A673 (cell line): ENCODE measurements at regions not wholly inside any gene's neighbourhood (a gene's known extent, or its start where the extent isn't known, plus 50 kb on each side); places are given as distances from the start of the nearest gene placed in this dataset.
"Not testable (repeated sequence)": the region's sequence is repeated elsewhere in the genome, so short reads cannot be mapped to it uniquely, and the experiment has no call there.

Source experiments
- BruUV-seq: library from RNA; stranded (reverse); fragments of 400-500 nt; replicated peaks from 2 replicates; lab custom pipeline; 2021; lab: Mats Ljungman, UMichigan
- CTCF ChIA-PET: fragments of 300-600 bp; sonication (Branson Sonifier 250); formaldehyde crosslinking; loops from one replicate; lab custom pipeline; 2022; ENCODE audit warnings: antibody characterized with exemption; lab: Charles Lee
- POLR2A ChIA-PET: fragments of 300-600 bp; sonication (Branson Sonifier 250); formaldehyde crosslinking; loops from one replicate; lab custom pipeline; 2022; ENCODE audit warnings: antibody characterized with exemption; ENCODE audit not compliant: low non-redundant PET; lab: Charles Lee
- DNase-seq: peaks from one replicate; pipeline ENCODE4 v3.0.0-alpha.2; 2015; ENCODE audit warnings: low spot score
- H3K27ac ChIP-seq: fragments of 200-600 bp; sonication (generic); 2 replicates; pipeline ENCODE4 v1.5.1; 2016; ENCODE audit warnings: mixed run types, low read depth, mild to moderate bottlenecking, mixed read lengths, antibody characterized with exemption, low read length; ENCODE audit not compliant: poor library complexity, severe bottlenecking
- H3K27me3 ChIP-seq: fragments of 200-600 bp; sonication (generic); replicated peaks from 2 replicates; pipeline ENCODE4 v1.6.1; 2017; ENCODE audit warnings: mixed run types, low read depth, mild to moderate bottlenecking, mixed read lengths, antibody characterized with exemption, low read length; ENCODE audit not compliant: insufficient read depth, poor library complexity
- H3K36me3 ChIP-seq: fragments of 200-600 bp; sonication (generic); 2 replicates; pipeline ENCODE4 v1.6.1; 2016; ENCODE audit warnings: mixed run types, mild to moderate bottlenecking, mixed read lengths, antibody characterized with exemption, low read length; ENCODE audit not compliant: insufficient read depth, poor library complexity, severe bottlenecking
- H3K4me1 ChIP-seq: fragments of 200-600 bp; sonication (generic); 2 replicates; pipeline ENCODE4 v1.6.1; 2017; ENCODE audit warnings: mixed run types, mild to moderate bottlenecking, mixed read lengths, antibody characterized with exemption, low read length; ENCODE audit not compliant: insufficient read depth, poor library complexity, severe bottlenecking
- H3K4me3 ChIP-seq: fragments of 200-600 bp; sonication (generic); 2 replicates; pipeline ENCODE4 v1.5.1; 2016; ENCODE audit warnings: low read depth, mixed run types, mild to moderate bottlenecking, mixed read lengths, low read length; ENCODE audit not compliant: poor library complexity, severe bottlenecking
- H3K9me3 ChIP-seq: fragments of 200-600 bp; sonication (generic); 2 replicates; pipeline ENCODE4 v1.6.1; 2016; ENCODE audit warnings: mixed run types, low read depth, mild to moderate bottlenecking, mixed read lengths, antibody characterized with exemption, low read length; ENCODE audit not compliant: poor library complexity, severe bottlenecking
- EZH2 ChIP-seq: fragments of 200-600 bp; sonication (generic); IDR thresholded peaks from 2 replicates; pipeline ENCODE4 v1.6.1; 2017; ENCODE audit warnings: borderline replicate concordance, low read depth, mild to moderate bottlenecking, mixed read lengths, antibody characterized with exemption, low read length; ENCODE audit not compliant: poor library complexity, severe bottlenecking
- intact Hi-C: fragments of 100-400 bp; cut with micrococcal nuclease; formaldehyde crosslinking; loops from one replicate; pipeline ENCODE4 v1.10.0; 2022; ENCODE audit not compliant: unreplicated experiment
- TF ChIP-seq, protein P1 (sequence below): fragments of 300-800, 200-600 bp; sonication (generic); conservative IDR thresholded peaks from 2 replicates; pipeline ENCODE4 v1.5.1; 2017; ENCODE audit warnings: low read depth, mild to moderate bottlenecking, antibody characterized with exemption, low read length, moderate library complexity, mixed read lengths

DNA sequence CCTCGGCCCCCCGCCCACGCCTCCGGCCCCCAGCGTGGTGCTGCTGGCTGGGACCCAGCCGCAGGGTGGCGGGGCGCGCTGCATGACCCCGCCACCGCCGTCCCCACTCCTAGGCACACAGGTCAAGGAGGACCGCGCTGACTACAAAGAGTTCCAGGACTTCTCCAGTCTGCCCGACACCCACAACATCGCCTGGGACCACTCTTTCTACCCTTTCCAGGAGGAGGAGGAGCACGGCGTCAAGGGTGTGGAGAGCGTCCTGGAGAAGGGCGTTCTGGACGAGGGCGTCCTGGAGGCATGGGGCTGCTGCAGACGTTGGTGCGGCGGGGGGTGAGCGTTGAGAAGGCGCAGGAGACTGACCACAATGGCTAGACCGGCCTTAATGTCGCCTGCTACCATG, 101.7 kb upstream of the OR4C13 start:
- H3K9me3 ChIP-seq = peaks cover 24% of the 10 kb centered on the region
- BruUV-seq, H3K36me3 ChIP-seq, CTCF ChIA-PET, DNase-seq, H3K4me3 ChIP-seq, H3K27ac ChIP-seq, POLR2A ChIA-PET, intact Hi-C loops, H3K4me1 ChIP-seq, H3K27me3 ChIP-seq: not testable (repeated sequence)

DNA sequence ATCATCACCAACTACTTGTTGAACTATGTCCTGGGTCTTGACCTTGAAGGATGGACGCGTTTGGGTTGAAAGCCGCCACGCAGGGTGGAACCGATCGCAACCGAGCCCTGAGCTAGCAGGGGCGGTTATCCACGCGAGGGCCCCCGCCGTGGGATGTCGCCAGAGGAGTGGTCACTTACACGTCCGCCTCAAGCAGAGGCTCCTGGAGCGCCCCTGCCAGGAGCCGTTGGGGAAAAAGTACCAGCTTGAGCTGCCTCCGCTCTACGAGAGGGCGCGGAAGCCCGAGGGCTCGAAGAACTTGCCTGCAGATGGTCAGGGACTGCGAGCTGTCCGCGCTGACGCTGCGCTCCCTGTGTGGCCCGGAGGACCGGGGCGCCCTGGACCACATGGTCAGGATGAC, 100.7 kb upstream of the OR4C13 start:
- Histone ChIP-seq H3K27ac (no peak overlapping the region), H3K4me3 (no peak overlapping the region), H3K27me3 (no peaks in the 10 kb centered on the region), H3K4me1 (no peaks in the 10 kb centered on the region), H3K9me3 (peaks cover 29% of the 10 kb centered on the region), H3K36me3 (no peaks in the 10 kb centered on the region)
- intact Hi-C loops = no loop called here
- POLR2A ChIA-PET = no interaction called here
- TF ChIP-seq, protein P1, sequence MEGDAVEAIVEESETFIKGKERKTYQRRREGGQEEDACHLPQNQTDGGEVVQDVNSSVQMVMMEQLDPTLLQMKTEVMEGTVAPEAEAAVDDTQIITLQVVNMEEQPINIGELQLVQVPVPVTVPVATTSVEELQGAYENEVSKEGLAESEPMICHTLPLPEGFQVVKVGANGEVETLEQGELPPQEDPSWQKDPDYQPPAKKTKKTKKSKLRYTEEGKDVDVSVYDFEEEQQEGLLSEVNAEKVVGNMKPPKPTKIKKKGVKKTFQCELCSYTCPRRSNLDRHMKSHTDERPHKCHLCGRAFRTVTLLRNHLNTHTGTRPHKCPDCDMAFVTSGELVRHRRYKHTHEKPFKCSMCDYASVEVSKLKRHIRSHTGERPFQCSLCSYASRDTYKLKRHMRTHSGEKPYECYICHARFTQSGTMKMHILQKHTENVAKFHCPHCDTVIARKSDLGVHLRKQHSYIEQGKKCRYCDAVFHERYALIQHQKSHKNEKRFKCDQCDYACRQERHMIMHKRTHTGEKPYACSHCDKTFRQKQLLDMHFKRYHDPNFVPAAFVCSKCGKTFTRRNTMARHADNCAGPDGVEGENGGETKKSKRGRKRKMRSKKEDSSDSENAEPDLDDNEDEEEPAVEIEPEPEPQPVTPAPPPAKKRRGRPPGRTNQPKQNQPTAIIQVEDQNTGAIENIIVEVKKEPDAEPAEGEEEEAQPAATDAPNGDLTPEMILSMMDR = no peak
- no peak for TF ChIP-seq EZH2
- no TSS peak for BruUV-seq
- CTCF ChIA-PET = no interaction called here
- DNase-seq = no peak

DNA sequence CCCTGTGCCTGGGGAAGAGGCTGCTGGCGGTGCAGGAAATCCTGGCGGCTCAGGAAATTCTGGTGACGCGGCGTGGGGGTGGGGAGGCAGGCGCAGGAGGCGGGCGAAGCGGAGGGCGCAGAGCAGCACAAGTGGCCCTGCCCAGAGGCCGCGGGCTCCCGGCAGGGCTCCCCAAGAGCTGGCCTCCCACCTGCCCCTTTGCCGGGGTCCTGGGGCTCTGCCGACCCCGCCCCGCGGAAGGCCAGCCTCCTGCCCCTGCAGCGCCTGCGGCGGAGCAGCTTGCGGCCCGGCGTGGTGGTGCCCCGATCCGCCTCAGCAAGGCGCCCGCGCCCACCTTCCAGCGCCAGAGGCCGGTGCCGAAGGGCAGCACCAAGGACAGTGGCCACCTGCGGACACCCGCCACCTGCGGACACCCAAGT, 100.2 kb upstream of the OR4C13 start:
- no peak overlapping the region for H3K27ac ChIP-seq
- H3K4me3 ChIP-seq = no peak overlapping the region
- intact Hi-C loops = no loop called here
- no peak for DNase-seq
- H3K27me3 ChIP-seq = no peaks in the 10 kb centered on the region
- BruUV-seq = no TSS peak
- ChIA-PET POLR2A (no interaction called here), CTCF (no interaction called here)
- H3K36me3 ChIP-seq = no peaks in the 10 kb centered on the region
- TF ChIP-seq EZH2 = no peak
- TF ChIP-seq, protein P1 = no peak
- H3K9me3 ChIP-seq = peaks cover 29% of the 10 kb centered on the region
- H3K4me1 ChIP-seq = no peaks in the 10 kb centered on the region

DNA sequence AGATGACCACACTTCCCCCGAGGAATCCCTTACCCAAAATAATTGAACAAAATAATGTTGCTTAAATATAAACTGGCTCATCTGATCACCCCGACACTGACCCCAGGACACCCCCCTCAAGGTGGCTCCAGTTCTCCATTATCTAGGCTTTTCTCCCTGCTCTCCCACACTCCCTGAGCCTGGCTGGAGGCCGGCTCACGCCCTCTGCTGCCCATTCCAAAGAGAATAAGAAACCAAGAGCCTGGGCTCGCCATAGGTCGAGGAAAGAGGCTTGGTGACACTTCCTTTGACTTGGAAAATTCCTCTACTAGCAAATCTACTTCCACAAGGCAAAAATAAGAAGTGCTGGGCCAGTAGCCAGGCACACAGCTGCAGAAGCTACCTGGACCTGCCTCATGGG, 63.3 kb upstream of the OR4C13 start:
- DNase-seq, intact Hi-C loops, H3K36me3 ChIP-seq, H3K4me1 ChIP-seq, H3K27me3 ChIP-seq, BruUV-seq, CTCF ChIA-PET, H3K4me3 ChIP-seq, POLR2A ChIA-PET, H3K27ac ChIP-seq: not testable (repeated sequence)
- peaks cover 34% of the 10 kb centered on the region for H3K9me3 ChIP-seq

DNA sequence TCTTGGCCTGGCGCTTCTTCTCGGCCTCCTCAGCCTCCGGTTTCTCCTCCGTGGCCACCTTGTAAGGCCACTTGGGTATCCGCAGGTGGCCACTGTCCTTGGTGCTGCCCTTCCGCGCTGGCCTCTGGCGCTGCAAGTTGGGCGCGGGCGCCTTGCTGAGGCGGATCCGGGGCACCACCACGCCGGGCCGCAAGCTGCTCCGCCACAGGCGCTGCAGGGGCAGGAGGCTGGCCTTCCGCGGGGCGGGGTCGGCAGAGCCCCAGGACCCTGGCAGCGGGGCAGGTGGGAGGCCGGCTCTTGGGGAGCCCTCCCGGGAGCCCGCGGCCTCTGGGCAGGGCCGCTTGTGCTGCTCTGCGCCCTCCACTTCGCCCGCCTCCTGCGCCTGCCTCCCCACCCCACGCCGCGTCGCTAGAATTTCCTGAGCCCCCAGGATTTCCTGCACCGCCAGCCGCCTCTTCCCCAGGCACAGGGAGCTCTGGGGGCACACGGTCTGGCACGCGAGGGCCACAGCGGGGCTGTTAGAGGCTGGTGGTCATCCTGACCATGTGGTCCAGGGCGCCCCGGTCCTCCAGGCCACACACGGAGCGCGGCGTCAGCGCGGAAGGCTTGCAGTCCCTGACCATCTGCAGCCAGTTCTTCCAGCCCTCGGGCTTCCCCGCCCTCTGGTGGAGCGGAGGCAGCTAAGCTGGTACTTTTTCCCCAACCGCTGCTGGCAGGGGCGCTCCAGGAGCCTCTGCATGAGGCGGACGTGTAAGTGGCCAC, 60.1 kb upstream of the OR4C13 start:
- DNase-seq, H3K4me3 ChIP-seq, intact Hi-C loops, BruUV-seq, CTCF ChIA-PET, H3K27ac ChIP-seq, POLR2A ChIA-PET, H3K27me3 ChIP-seq, H3K4me1 ChIP-seq, H3K36me3 ChIP-seq: not testable (repeated sequence)
- H3K9me3 ChIP-seq = peaks cover 52% of the 10 kb centered on the region

DNA sequence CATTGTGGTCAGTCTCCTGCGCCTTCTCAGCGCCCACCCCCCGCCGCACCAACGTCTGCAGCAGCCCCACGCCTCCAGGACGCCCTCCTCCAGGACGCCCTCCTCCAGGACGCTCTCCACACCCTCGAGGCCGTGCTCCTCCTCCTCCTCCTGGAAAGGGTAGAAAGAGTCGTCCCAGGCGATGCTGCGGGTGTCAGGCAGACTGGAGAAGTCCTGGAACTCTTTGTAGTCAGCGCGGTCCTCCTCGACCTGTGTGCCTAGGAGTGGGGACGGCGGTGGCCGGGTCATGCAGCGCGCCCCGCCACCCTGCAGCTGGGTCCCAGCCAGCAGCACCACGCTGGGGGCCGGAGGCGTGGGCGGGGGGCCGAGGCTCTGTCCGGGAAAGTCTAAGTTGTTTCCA, 58.7 kb upstream of the OR4C13 start:
- CTCF ChIA-PET, H3K27me3 ChIP-seq, BruUV-seq, H3K4me3 ChIP-seq, DNase-seq, H3K4me1 ChIP-seq, POLR2A ChIA-PET, H3K27ac ChIP-seq, intact Hi-C loops, H3K36me3 ChIP-seq: not testable (repeated sequence)
- peaks cover 65% of the 10 kb centered on the region for H3K9me3 ChIP-seq
